ENCODE measurements at regions not wholly inside any gene's neighbourhood (a gene's known extent, or its start where the extent isn't known, plus 50 kb on each side); places are given as distances from the start of the nearest gene placed in this dataset.

- Histone ChIP-seq H2AFZ (ENCODE audit: low read length) (no peak overlapping the region), H3K23me2 (ENCODE audit: insufficient read length, low read depth, low read length, poor library complexity, severe bottlenecking) (no peaks in the 10 kb centered on the region), H3K9me3 (ENCODE audit: control insufficient read depth, low read depth, low read length) (no peaks in the 10 kb centered on the region), H2BK15ac (ENCODE audit: low read depth, low read length) (no peak overlapping the region), H3K14ac (ENCODE audit: insufficient read depth, low read length) (no peak overlapping the region), H2BK20ac (ENCODE audit: low read depth, low read length, poor library complexity, severe bottlenecking) (no peak overlapping the region), H3T11ph (ENCODE audit: low read length) (no peak overlapping the region), H3K18ac (ENCODE audit: insufficient read length, low read depth, low read length) (no peak overlapping the region), H4K5ac (ENCODE audit: insufficient read length, low read depth, low read length) (no peak overlapping the region), H3K23ac (ENCODE audit: insufficient read length, low read depth, low read length) (no peak overlapping the region), H3K79me1 (ENCODE audit: insufficient read depth, low read depth, low read length, poor library complexity, severe bottlenecking) (no peaks in the 10 kb centered on the region), H3K56ac (ENCODE audit: insufficient read length, low read depth, low read length) (no peak overlapping the region), H3K27ac (ENCODE audit: insufficient read length, low read depth, low read length) (no peak overlapping the region), H2BK5ac (ENCODE audit: insufficient read length, low read length) (no peak overlapping the region), H4K91ac (ENCODE audit: insufficient read length, low read depth, low read length) (no peak overlapping the region), H3K4me2 (ENCODE audit: insufficient read depth, insufficient read length, low read length) (no peak overlapping the region), H3K27me3 (ENCODE audit: insufficient read depth, low read length) (no peaks in the 10 kb centered on the region), H3K4me1 (ENCODE audit: insufficient read depth, low read length) (peaks cover 3% of the 10 kb centered on the region; the same call in 1 of the 2 replicates), H3K9ac (ENCODE audit: extremely low read depth, insufficient read length, low read length) (no peak overlapping the region), H4K20me1 (ENCODE audit: control insufficient read depth, insufficient read depth, insufficient read length) (no peaks in the 10 kb centered on the region), H3K79me2 (ENCODE audit: insufficient read depth, low read length) (no peaks in the 10 kb centered on the region), H3K4ac (ENCODE audit: low read depth, low read length) (no peak overlapping the region), H4K8ac (replicated peaks; ENCODE audit: insufficient read length, low read depth, low read length) (no peak overlapping the region), H2BK12ac (ENCODE audit: insufficient read length, low read depth, low read length) (no peak overlapping the region), H2AK5ac (ENCODE audit: insufficient read length, low read length) (no peak overlapping the region), H2BK120ac (ENCODE audit: low read depth, low read length, poor library complexity, severe bottlenecking) (no peak overlapping the region)
- TF ChIP-seq CTCF (conservative IDR thresholded peaks at IDR 0.05), result no peak
- WGBS (ENCODE audit: extremely low coverage, insufficient read length, low lambda C conversion rate), result no CpG with 5 or more reads among the region's 14 CpGs
- Mint-ChIP-seq H3K27ac (no peak overlapping the region), H3K27me3 (ENCODE audit: low read depth) (peaks cover 1% of the 10 kb centered on the region; the same call in 1 of the 2 replicates), H3K36me3 (ENCODE audit: insufficient read depth in 1 of 3, low read depth in 3 of 3) (no peaks in the 10 kb centered on the region), H3K4me3 (no peak overlapping the region), H3K9me3 (no peaks in the 10 kb centered on the region), H3K4me1 (peaks cover 30 to 39% of the 10 kb centered on the region in 2 experiments)
- DNase-seq, result no peak
These were observed 551.0 kb downstream of the CCDC171 start for GRCh38 chr9:16103620-16104397.
